ENCODE measurements at regions not wholly inside any gene's neighbourhood (a gene's known extent, or its start where the extent isn't known, plus 50 kb on each side); places are given as distances from the start of the nearest gene placed in this dataset.

- no peak for TF ChIP-seq ZNF274 (IDR thresholded peaks at IDR 0.05; ENCODE audit: low read depth, low read length)
- TF ChIP-seq SUZ12 (IDR thresholded peaks at IDR 0.05; ENCODE audit: extremely low read depth, insufficient read depth, insufficient read length): no peak
Observed at GRCh38 chrX:2600564-2600963, 90.5 kb upstream of the CD99 start.
